B cell (primary cell): ENCODE measurements at regions not wholly inside any gene's neighbourhood (a gene's known extent, or its start where the extent isn't known, plus 50 kb on each side); places are given as distances from the start of the nearest gene placed in this dataset.

ENCODE experiments used
- ATAC-seq: fragments of 200-7000 bp; cut with Tn5 transposase; one replicate; pipeline ENCODE4 v1.10.0; 2021; ENCODE audit warnings: low read depth, mild to moderate bottlenecking, moderate number of reproducible peaks, moderate library complexity
- CTCF ChIA-PET: fragments of 350-600 bp; sonication (Branson Sonifier 250); formaldehyde crosslinking; loops from one replicate; lab custom pipeline; 2021; ENCODE audit warnings: antibody characterized with exemption, inconsistent platforms; lab: Charles Lee
- POLR2A ChIA-PET: fragments of 350-600 bp; sonication (Branson Sonifier 250); formaldehyde crosslinking; loops from one replicate; lab custom pipeline; 2021; ENCODE audit warnings: antibody characterized with exemption; lab: Charles Lee
- DNase-seq: peaks from one replicate; pipeline ENCODE4 v3.0.0; 2013
- H2AFZ ChIP-seq: 2 replicates; pipeline ENCODE4 v1.6.1; 2012; ENCODE audit warnings: mild to moderate bottlenecking, low read depth, low read length; ENCODE audit not compliant: insufficient read depth, poor library complexity, severe bottlenecking
- H3K27ac ChIP-seq, 2 donors: 1 replicate in 1 of 2; 2 replicates in 1 of 2; pipeline ENCODE4 v1.5.1; 2012 to 2013; ENCODE audit warnings: low read length in 2 of 2, mild to moderate bottlenecking in 2 of 2, moderate library complexity in 1 of 2
- H3K27me3 ChIP-seq, 4 experiments: fragments of 200-600 bp in 1 of 4; sonication (generic) in 1 of 4; replicated peaks in 1 of 4; 1 replicate in 2 of 4; 2 replicates in 2 of 4; pipeline versions ENCODE4 v1.6.1 to v1.7.0; 2013 to 2016; ENCODE audit warnings: low read length in 3 of 4, mild to moderate bottlenecking in 2 of 4, mixed read lengths in 1 of 4, moderate library complexity in 1 of 4; ENCODE audit not compliant: insufficient read depth in 4 of 4, control insufficient read depth in 3 of 4; ENCODE audit errors: control extremely low read depth in 1 of 4
- H3K36me3 ChIP-seq, 2 experiments: replicated peaks in 1 of 2; 1 replicate in 1 of 2; 2 replicates in 1 of 2; pipeline versions ENCODE4 v1.6.1 to v1.7.1; 2013; ENCODE audit warnings: low read length in 1 of 2; ENCODE audit not compliant: insufficient read depth in 2 of 2, control insufficient read depth in 1 of 2; ENCODE audit errors: control extremely low read depth in 1 of 2, extremely low read depth in 1 of 2
- H3K4me1 ChIP-seq, 2 donors: fragments of 200-600 bp in 1 of 2; sonication (generic) in 1 of 2; 1 replicate in 1 of 2; 2 replicates in 1 of 2; pipeline versions ENCODE4 v1.5.1 to v1.6.1; 2013 to 2017; ENCODE audit warnings: low read length in 2 of 2; ENCODE audit not compliant: control insufficient read depth in 2 of 2, insufficient read depth in 2 of 2
- H3K4me2 ChIP-seq: replicated peaks from 2 replicates; pipeline ENCODE3; 2012; ENCODE audit warnings: mild to moderate bottlenecking, low read depth, low read length; ENCODE audit not compliant: poor library complexity, severe bottlenecking
- H3K4me3 ChIP-seq, 5 experiments: fragments of 200-600 bp in 1 of 5; sonication (generic) in 1 of 5; 1 replicate in 3 of 5; 2 replicates in 2 of 5; pipeline versions ENCODE4 v1.5.1 to v1.7.0; 2011 to 2016; ENCODE audit warnings: low read length in 4 of 5, mild to moderate bottlenecking in 4 of 5, low read depth in 2 of 5, control low read depth in 1 of 5, moderate library complexity in 1 of 5; ENCODE audit not compliant: insufficient read depth in 1 of 5; ENCODE audit errors: control extremely low read depth in 1 of 5, extremely low read depth in 1 of 5
- H3K79me2 ChIP-seq: fragments of 200-600 bp; sonication (generic); one replicate; pipeline ENCODE4 v1.6.0; 2016; ENCODE audit warnings: low read length; ENCODE audit not compliant: control insufficient read depth, insufficient read depth
- H3K9ac ChIP-seq: fragments of 200-600 bp; sonication (generic); 2 replicates; pipeline ENCODE4 v1.6.1; 2017; ENCODE audit warnings: mild to moderate bottlenecking, low read length, moderate library complexity
- H3K9me3 ChIP-seq, 3 donors: one replicate each; pipeline versions ENCODE4 v1.6.1 to v1.7.1; 2013; ENCODE audit warnings: low read length in 2 of 3; ENCODE audit not compliant: control insufficient read depth in 2 of 3, insufficient read depth in 1 of 3; ENCODE audit errors: control extremely low read depth in 1 of 3
- H4K20me1 ChIP-seq: 2 replicates; pipeline ENCODE4 v1.6.0; 2012; ENCODE audit warnings: mild to moderate bottlenecking, low read length; ENCODE audit not compliant: insufficient read depth, control insufficient read depth, poor library complexity, severe bottlenecking
- H3K27ac Mint-ChIP-seq: one replicate; pipeline ENCODE4 v1.8.0; 2021; ENCODE audit warnings: mixed read lengths
- H3K27me3 Mint-ChIP-seq: one replicate; pipeline ENCODE4 v1.8.0; 2021; ENCODE audit warnings: mixed read lengths
- H3K4me1 Mint-ChIP-seq: one replicate; pipeline ENCODE4 v1.8.0; 2021; ENCODE audit warnings: mixed read lengths
- H3K4me3 Mint-ChIP-seq: one replicate; pipeline ENCODE4 v1.8.0; 2021; ENCODE audit warnings: mixed read lengths
- H3K9me3 Mint-ChIP-seq: one replicate; pipeline ENCODE4 v1.8.0; 2022; ENCODE audit warnings: mixed read lengths; ENCODE audit not compliant: insufficient read depth
- CTCF ChIP-seq: fragments of 200-600 bp; IDR thresholded peaks from one replicate; pipeline ENCODE4 v1.8.0; 2022; ENCODE audit warnings: antibody characterized with exemption, mild to moderate bottlenecking
- EZH2 ChIP-seq: IDR thresholded peaks from 2 replicates; pipeline ENCODE4 v1.6.1; 2012; ENCODE audit warnings: borderline replicate concordance, low read depth, mild to moderate bottlenecking, moderate library complexity, low read length; ENCODE audit not compliant: insufficient read depth, poor library complexity, severe bottlenecking
- whole genome bisulfite sequencing: methylation state at CpG from one replicate; pipeline ENCODE4 v1.1.5; 2013; ENCODE audit warnings: missing lambda C conversion rate; ENCODE audit not compliant: insufficient coverage; 5-methylcytosine and 5-hydroxymethylcytosine counted together
- intact Hi-C: fragments of 100-400 bp; cut with micrococcal nuclease; formaldehyde crosslinking; loops from one replicate; pipeline ENCODE4 v1.10.0; 2022

GRCh38 chr14:65301862-65302539 lies 110.5 kb upstream of the FUT8 start:
- peaks cover 21% of the 10 kb centered on the region for H3K79me2 ChIP-seq
- ATAC-seq (peak; percentile 60), DNase-seq (peak; percentile 56)
- H3K4me1 ChIP-seq = peaks cover 57 to 91% of the 10 kb centered on the region in 2 donors
- ChIA-PET CTCF (interaction anchor here (0.6 to 6.2 kb wide), 6 partner anchors 9 to 111 kb away, joined by 3 to 50 read pairs (median 19); partner anchors contain the start of gene FUT8), POLR2A (interaction anchor here (0.6 to 4.8 kb wide), 6 partner anchors 10 to 110 kb away, joined by 3 to 23 read pairs (median 8); partner anchors contain the start of gene FUT8)
- peak overlapping the region; percentile 57 to 71 for H3K27ac ChIP-seq
- peaks cover 0 to 2% of the 10 kb centered on the region in 2 experiments for H3K36me3 ChIP-seq
- H4K20me1 ChIP-seq = no peaks in the 10 kb centered on the region
- 75% methylated on average over 7 of the region's 7 CpGs for WGBS
- no peaks in the 10 kb centered on the region for H3K27me3 ChIP-seq
- peak overlapping the region; percentile 5 for H2AFZ ChIP-seq
- no peak overlapping the region for H3K9ac ChIP-seq
- no peak overlapping the region for H3K4me3 ChIP-seq
- intact Hi-C loops = loop anchor here (2.0 to 5.0 kb wide), 5 partner anchors 15 to 110 kb away; partner anchors contain the start of gene FUT8
- peaks cover 74% of the 10 kb centered on the region for H3K4me1 Mint-ChIP-seq
- H3K4me2 ChIP-seq = peak overlapping the region; percentile 49
- peak overlapping the region; percentile 56 for H3K4me3 Mint-ChIP-seq
- no peaks in the 10 kb centered on the region for H3K9me3 Mint-ChIP-seq
- no peaks in the 10 kb centered on the region for H3K9me3 ChIP-seq
- TF ChIP-seq CTCF (no peak), EZH2 (no peak)
- H3K27ac Mint-ChIP-seq = peak overlapping the region; percentile 98
- no peaks in the 10 kb centered on the region for H3K27me3 Mint-ChIP-seq
